OCI-LY7 (cell line): ENCODE measurements at regions not wholly inside any gene's neighbourhood (a gene's known extent, or its start where the extent isn't known, plus 50 kb on each side); places are given as distances from the start of the nearest gene placed in this dataset.

ENCODE experiments used
- CTCF ChIP-seq: fragments of 200-600 bp; sonication (generic); conservative IDR thresholded peaks from 2 replicates; pipeline ENCODE4 v1.5.1; 2014; ENCODE audit warnings: mild to moderate bottlenecking, antibody characterized with exemption, low read length, moderate library complexity, mixed read lengths
- EZH2phosphoT487 ChIP-seq: fragments of 200-600 bp; sonication (generic); IDR thresholded peaks from 2 replicates; pipeline ENCODE4 v1.6.1; 2018; ENCODE audit warnings: low read depth, borderline replicate concordance, mild to moderate bottlenecking, mixed run types, antibody characterized with exemption, low read length, moderate library complexity, mixed read lengths

GRCh38 chr16:63702981-63703590 is 1418.8 kb downstream of the CDH11 start:
- TF ChIP-seq CTCF (no peak), EZH2phosphoT487 (no peak)
